GM21717 (cell line): ENCODE measurements at regions not wholly inside any gene's neighbourhood (a gene's known extent, or its start where the extent isn't known, plus 50 kb on each side); places are given as distances from the start of the nearest gene placed in this dataset.
"Not testable (repeated sequence)": the region's sequence is repeated elsewhere in the genome, so short reads cannot be mapped to it uniquely, and the experiment has no call there.

Experiments
- ATAC-seq: cut with Tn5 transposase; IDR thresholded peaks from one replicate; pipeline ENCODE4 v1.9.1; 2021; ENCODE audit warnings: mild to moderate bottlenecking, moderate library complexity; ENCODE audit not compliant: unreplicated experiment

DNA sequence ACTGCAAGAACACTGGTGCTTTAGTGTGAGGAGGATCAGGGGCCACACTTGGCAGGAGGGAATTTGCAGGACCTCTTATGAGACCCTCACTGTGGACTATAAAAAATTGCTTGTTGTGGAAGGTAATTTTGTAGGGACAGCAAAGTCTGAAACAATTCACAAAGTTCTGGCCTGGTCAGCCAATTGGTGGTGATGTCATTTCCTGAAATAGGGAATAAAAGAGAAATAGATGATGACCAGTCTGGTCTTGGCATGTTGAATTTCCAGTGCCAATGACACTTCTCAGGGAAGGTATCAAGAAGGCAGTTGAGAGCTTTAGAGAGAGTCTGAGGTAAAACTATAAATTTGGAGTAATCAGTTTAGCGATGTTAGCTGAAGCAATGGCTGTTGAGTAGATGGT, 129.3 kb upstream of the LMNTD1 start:
- ATAC-seq: no peak

DNA sequence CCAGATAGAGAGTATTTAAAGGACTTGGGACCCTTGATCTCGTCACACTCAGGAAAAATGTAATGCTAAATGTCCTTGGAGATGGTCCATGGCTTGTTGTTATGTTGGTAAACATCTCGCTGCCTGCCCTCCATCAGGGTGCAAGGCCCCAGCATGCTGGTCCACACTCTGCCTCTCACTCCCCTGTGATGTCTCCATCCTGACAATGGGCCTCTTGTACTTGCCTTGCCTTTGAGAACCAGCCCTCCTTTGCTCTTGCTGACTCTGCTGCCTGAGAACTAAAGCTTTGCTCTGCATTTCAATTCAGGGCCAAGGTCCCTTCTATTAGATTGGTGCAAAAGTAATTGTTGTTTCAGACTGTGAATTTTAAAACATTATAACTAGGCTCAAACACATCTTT, 131.0 kb upstream of the LMNTD1 start:
- no peak for ATAC-seq

DNA sequence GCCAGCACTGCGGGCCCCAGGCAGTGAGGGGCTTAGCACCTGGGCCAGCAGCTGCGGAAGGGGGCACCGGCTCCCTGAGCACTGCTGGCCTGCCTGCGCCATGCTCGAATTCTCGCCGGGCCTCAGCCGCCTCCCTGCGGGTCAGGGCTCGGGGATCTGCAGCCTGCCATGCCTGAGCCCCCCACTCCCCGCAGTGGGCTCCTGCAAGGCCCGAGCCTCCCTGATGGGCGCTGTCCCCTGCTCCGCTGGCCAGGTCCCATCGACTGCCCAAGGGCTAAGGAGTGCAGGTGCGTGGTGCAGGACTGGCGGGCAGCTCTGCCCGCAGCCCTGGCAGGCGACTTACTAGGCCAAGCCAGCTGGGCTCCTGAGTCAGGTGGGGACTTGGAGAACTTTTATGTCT, 133.3 kb upstream of the LMNTD1 start:
- no peak for ATAC-seq

DNA sequence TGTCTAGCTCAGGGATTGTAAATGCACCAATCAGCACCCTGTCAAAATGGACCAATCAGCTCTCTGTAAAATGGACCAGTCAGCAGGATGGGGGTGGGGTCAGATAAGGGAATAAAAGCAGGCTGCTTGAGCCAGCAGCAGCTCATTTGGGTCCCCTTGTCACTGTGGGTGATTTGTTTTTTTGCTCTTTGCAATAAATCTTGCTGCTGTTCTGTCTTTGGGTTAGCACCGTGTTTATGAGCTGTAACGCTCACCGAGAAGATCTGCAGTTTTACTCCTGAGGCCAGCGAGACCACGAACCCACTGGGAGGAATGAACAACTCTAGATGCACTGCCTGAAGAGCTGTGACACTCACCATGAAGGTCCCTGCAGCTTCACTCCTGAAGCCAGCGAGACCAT, 134.1 kb upstream of the LMNTD1 start:
- ATAC-seq: no peak

DNA sequence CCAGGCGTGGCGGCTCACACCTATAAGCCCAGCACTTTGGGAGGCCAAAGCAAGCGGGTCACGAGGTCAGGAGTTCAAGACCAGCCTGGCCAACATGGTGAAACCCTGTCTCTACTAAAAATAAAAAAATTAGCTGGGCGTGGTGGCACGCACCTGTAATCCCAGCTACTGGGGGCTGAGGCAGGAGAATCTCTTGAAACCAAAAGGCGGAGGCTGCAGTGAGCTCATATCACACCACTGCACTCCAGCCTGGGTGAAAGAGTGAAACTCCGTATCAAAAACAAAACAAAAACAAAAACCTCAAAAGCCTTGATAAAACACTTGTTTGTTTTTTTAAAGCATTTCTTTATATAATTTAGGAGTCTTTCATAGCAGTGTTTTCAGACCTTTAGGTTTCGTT, 135.8 kb upstream of the LMNTD1 start:
- ATAC-seq: not testable (repeated sequence)

DNA sequence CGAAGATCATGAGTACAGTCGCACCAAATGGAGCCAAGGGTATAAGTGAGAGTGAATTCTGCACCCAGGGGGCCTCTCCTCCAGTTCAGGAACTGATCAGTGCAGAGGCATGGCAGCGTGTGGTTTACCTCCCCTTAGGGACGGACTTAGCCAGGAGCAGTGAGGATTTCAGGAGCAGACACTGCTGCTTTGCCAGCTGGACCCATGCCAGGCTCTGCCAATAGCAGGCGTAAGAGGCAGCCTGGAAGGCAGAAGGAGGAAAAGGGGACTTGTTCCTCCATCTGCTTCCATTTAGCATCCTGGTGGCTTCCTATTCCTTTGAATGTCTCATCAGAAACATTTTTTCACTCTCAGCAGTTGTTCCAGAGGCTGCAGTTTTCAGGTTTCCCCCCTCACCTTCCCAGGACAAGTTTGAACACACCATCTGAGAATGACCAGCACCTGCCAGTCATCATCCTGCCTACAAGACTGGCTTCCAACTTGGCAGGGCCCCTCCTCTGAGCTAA, 137.0 kb upstream of the LMNTD1 start:
- ATAC-seq: no peak

DNA sequence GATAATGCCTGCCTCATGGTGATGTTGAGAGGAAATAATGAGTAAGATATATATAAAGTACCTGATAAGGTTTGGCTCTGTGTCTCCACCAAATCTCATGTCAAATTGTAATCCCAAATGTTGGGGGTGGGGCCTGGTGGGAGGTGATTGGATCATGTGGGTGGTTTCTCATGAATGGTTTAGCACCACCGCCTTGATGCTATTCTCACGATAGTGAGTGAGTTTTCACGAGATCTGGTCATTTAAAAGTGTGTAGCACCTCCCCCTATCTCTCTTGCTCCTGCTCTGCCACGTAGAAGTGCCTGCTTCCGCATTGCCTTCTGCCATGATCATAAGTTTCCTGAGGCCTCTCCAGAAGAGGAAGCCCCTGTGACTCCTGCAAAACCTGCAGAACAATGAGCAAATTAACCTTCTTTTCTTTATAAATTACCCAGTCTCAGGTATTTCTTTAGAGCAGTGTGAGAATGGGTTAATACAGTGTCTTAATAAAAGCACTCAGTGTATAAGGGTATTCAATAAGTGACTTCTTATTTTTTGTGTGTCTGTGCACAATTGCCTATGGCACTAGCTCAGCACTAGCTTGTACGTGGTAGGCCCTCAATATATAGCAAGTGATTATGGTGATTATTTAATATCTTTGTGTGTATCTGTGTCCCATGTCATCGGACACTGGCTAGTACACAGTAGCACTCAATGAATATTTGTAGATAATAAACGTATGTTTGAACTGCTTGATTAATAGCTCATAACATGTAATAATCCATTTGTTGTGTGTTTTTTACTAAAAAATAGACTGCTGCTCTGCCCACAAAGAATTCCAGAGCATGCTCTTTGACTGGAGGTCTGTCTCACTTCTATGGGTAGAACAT, 138.1 kb upstream of the LMNTD1 start:
- ATAC-seq: no peak

DNA sequence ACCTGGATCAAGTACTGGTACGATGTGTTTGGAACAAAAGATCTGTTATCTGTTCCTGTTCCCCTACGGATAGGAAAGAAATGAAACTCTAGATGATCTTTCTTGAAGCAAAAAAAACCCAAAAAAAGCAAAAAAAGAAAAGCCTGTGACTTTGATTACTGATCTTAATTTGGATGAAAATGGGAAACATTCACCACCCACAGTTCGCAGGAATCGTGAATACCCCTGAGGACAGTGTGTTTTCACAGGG, 138.7 kb upstream of the LMNTD1 start:
- no peak for ATAC-seq

DNA sequence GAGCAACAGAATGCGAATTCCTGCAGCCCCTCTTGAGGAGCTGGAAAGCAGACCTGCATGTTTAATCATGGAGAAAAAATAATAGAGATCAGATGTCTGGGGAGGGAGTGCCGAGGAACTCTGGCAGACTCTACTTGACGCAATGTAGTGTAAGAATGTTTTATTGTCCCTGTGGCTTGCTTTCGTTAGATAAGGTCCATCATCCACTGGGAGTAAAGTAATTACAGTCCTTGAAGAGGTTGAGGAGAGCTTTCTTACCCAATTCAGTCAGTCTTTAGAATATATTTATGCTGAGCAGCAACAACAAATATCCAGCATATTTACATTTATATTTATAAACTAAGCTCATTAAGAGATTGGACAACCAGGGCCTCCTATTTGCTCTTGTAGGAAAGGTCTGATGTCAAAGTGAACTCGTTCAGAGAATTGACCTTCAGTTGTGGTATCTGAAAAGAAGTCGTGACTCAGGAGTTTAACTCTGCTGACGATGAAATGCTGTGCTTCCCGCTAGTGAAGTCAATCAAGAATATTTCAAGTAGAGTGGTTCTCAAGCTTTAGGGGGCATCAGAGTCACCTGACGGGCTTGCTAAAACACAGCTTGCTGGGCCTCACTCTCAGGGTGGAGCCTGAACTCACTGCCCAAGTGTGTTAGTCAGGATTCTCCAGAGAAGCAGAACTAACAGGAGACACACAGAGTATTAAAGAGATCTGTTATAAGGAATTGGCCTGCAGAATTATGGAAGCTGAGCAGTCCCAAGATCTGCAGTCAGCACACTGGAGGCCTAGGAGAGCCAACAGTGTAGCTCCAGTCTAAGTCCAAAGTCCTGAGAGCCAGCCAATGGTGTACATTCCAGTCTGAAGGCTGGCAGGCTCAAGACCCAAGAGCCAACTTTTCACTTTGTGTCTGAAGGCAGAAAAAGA, 139.3 kb upstream of the LMNTD1 start:
- ATAC-seq: no peak

DNA sequence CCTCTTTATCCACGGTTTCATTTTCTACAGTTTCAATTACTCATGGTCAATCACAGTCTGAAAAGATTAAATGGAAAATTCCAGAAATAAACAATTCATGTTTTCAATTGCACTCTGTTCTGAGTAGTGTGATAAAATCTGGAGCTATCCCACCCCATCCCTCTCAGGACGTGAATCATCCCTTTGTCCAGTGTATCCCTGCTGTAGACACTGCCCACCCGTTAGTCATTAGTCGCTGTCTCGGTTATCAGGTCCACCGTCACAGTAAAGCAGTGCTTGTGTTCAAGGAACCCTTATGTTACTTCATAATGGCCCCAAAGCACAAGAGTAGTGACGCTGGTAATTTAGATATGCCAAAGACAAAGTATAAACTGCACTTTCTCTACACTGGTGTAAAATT, 141.0 kb upstream of the LMNTD1 start:
- ATAC-seq: no peak

DNA sequence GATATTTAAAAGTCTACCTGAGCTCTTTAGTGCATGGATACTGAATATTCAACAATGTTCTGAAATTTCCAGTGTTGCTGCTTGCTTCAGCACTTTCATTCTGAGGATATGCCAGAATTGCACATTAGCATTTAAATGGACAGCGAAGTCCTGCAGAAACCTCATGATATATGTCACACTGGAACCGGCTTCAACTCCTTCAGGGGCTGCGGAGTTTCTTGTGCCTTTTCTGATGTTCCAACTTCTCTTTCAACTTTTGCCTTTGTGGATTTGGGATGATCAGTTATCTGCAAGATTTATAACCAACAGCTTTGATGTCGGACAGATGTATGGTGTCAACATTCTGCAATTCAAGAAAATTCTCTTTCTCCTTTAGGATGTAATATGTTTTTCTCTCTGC, 142.5 kb upstream of the LMNTD1 start:
- ATAC-seq: no peak

DNA sequence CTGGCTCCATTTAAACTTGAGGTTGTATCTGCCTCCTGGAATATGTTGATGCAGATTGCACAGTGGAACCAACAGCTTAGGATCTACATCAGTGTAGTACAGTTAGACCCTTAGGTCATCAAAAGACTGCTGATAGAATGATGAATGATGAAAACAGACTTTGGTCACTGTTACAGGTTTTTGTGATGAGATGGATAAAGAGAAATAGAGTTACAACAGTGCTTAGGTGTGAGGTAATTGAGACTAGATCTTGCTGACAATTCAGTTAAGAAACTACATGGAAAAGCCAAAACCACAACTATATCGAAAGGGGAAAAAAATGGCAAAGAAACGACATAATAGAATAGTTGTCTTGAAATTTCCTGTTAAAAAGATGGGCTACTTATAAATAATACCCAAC, 145.7 kb upstream of the LMNTD1 start:
- no peak for ATAC-seq

DNA sequence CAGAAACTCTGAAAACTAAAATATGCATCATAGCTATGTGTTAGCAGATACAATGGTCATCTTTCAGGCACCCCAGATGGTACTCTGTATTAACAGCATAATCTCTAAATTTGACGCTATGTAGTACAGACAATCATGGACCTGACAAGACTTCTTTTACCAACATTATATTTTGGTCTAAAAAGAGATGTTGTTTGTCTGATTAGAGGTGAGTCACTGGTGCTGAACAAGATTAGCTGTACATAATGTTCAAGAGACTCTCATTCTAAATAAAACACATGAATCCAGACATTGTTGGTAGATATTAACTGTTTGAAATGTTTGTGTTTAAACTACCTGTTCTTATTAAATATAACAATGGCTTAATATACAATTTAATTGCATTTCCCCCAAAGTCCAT, 146.4 kb upstream of the LMNTD1 start:
- ATAC-seq: no peak

DNA sequence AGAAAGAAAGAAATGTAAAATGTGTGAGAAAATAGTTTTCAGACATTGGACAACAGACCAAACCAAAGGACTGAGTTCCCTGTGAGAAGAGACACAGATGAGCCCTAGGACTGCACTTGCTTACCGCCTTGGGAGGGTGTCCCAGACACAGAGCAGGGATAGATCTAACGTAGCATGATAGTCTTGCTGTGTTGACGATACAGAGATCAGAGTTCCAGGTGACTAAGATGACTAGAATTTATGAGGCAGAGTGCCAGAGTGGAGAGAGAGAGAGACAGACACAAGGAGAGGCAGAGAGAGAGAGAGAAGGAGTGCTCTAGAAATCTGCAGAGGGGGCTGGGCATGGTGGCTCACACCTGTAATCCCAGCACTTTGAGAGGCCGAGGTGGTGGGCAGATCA, 148.2 kb upstream of the LMNTD1 start:
- no peak for ATAC-seq

DNA sequence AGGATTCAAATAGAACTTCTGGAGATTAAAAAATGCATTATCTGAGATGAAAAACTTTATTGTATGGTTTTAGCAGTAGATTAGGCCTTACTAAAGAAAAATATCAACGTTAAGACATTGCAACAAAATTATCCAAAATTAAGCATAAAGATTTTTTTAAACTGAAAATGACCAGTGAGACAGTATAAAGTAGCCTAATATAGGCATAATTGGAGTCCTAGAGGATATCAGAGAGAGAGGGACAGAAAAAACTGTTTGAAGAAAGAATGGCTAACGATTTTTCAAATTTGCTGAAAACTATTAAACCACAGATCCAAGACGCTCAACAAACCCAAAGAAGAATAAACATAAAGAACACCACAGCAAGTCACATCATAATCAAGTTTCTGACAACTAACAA, 149.5 kb upstream of the LMNTD1 start:
- no peak for ATAC-seq

DNA sequence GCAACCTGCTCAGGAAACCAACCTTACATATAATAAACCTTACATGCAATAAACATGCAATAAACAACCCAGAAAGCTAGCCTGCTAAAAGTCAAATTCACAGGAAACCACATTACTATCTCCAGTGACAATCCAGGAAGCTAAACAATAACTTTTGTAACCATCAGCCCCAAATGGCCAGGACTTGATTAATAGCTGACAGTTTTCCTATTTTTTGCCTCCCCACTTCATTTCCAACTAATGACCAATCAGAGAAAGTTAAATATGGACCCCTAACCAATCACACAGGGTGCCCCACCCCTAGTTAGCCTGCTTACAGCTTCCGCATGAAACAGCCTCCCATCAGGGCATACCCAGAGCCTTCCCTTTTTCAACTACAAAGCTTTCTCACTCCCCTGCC, 152.2 kb upstream of the LMNTD1 start:
- no peak for ATAC-seq

DNA sequence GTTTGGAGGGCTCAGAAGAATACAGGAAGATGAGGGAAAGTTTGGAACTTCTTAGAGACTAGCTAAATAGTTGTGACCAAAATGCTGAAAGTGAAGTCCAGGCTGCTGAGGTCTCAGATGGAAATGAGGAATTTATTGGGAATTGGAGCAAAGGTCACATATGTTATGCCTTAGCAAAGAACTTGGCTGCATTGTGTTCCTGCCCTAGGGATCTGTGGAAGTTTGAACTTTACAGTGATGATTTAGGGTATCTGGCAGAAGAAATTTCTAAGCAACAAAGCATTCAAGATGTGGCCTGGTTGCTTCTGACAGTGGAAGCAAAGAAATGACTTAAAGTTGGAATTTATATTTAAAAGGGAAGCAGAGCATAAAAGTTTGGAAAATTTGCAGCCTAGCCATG, 153.6 kb upstream of the LMNTD1 start:
- ATAC-seq: not testable (repeated sequence)

DNA sequence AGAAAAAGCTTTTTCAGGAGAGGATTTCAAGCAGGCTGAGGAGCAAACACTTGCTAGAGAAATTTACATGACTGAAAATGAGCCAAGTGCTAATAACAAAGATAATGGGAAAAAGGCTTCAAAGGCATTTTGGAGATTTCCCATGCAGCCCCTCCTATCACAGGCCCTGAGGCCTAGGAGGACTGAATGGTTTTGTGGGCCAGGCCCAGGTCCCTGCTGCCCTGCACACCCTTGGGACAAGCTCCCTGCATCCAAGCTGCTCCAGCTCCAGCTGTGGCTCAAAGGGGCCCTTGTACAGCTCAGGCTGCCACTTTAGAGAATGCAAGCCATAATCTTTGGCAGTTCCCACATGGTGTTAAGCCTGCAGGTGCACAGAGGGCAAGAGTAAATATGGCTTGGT, 154.0 kb upstream of the LMNTD1 start:
- ATAC-seq: no peak

DNA sequence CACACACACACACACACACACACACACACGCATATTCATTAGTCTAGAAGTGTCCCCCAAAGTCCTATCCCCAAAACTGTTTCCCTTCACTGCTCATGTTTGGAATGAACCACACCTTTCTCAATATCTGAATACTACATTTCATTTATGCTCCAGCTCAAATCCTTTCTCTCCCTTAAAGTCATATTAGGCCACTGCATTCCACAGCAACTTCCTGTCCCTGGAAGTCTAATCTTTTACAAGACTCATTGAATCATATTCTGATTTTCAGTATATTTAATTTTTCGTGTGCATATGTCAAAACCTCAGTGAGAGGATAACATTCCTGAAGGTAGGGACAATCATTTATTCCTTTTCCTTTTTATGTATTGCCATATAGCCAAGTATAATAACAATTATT, 155.6 kb upstream of the LMNTD1 start:
- ATAC-seq: no peak

DNA sequence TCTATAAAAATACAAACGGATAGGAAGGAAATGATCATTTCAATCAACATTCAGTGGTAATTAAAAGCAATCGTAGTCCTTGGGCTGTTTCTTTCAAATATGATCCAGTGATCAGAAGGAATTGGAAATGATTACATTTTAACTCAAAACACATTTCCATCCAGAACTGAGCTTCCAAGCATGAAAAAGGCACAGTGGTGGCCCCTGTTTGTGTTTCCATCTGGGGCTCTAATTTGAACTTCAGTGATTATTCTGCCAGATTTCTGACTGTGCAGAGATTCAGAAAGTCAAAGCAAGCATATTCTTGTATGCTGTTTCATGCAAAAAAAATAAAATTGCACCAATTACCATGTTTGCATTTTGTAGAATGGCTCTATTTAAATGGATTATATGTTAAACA, 157.0 kb upstream of the LMNTD1 start:
- ATAC-seq: no peak

DNA sequence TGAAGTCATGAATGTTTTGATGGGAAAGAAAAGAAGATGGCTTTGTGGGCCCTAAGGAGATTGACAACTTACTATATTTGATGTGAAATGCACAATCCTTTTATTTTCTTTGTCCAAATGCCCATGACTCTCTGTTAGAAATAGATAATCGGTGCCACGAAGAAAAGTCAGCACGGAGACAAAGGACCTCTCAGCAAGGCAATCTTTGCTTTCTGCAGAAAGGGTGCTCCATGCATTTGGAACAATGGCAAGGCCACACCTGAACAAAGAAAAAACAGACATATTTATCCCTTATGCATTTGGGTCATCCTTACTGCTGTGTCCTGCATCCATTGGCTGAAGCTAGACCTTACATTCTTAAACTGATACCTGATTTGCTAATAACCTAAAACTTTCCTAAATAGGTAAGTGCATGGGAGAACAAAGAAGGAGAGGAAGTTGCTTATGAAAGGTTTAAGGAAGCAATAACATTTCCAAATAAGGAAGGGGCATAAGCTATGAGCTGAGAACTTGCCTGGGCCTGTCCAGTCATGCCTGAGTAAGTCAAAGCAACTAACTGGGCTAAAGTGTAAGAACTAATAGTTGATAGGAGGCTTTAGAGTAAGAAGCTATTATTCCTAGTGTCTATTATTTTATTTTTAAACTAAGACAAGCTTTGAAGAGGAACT, 158.0 kb upstream of the LMNTD1 start:
- not testable (repeated sequence) for ATAC-seq

DNA sequence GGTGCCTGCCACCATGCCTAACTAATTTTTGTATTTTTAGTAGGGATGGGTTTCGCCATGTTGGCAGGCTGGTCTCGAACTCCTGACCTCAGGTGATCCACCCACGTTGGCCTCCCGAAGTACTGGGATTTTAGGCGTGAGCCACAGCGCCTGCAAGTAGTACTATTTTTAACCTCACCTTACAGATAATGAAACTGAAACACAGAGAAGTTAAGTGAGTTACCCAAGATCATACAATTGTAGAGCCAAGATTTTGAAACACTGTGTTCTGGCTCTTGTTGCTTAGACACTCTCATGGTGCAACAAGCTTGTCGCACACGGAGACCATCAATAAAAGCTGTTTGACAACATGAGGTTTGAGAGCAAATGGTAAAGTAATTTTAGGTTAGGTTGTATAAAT, 159.1 kb upstream of the LMNTD1 start:
- ATAC-seq: peak; percentile 51
